ENCODE measurements at regions not wholly inside any gene's neighbourhood (a gene's known extent, or its start where the extent isn't known, plus 50 kb on each side); places are given as distances from the start of the nearest gene placed in this dataset.

DNA sequence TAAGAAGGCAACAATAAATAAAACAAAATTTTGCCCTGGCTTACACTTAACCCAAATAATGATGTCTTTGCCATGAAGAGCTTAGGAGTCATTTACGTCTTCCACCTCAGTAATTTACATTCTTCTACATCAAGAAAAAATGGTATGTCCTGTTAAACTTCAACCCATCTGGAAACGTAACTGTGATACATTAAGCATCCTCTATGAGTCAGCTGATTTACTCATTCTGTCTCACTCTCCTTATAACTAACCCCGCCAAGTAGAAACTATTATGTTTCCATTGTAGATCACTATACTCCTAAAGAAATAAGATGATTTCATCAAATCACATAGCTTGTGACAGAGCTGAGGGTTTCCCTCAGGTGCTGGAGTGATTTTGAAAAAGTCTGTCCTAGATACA is 330.7 kb downstream of the CDC14C start:
- no peak for DNase-seq

DNA sequence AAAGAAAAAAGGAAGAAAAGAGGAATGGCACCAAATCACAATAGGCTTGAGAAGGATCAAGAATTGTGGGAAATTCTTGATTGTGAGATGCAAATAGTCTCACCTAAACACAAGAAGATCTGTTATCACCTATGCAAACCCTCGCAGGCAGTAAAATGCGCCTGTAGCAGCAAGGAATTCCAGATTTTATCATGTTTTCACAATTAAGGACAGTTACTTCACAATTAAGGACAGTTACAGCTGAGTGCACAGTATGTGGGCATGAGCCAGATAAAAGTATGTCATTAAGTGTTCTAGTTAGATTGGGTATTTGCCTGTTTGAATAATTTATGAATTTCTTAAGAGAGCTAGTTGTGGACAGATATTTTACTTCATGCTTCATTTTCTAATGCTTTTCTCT is 336.2 kb downstream of the CDC14C start:
- no peak for DNase-seq

GRCh38 chr7:49261928-49262327 is 337.6 kb downstream of the CDC14C start:
- DNase-seq: no peak

GRCh38 chr7:49264530-49264929 is 340.2 kb downstream of the CDC14C start:
- no peak for DNase-seq

DNA sequence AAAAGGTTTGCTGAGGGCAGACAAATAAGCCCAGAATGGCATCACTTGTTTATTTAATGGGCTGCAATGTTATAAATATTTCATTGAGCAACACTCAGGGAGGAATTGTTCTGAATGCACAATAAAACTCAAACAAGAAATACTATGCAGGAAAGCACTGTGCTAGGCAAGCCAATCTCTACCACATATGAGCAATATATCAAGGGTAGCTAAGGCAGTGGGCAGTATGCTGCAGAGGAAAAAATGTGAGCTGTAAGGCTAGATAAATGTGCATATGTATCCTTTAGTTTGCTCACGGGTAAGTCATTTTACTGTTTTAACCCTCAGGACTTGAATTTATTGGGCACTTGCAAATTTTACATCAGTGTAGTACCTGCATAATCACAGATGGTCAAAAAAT is 349.6 kb downstream of the CDC14C start:
- DNase-seq: no peak

DNA sequence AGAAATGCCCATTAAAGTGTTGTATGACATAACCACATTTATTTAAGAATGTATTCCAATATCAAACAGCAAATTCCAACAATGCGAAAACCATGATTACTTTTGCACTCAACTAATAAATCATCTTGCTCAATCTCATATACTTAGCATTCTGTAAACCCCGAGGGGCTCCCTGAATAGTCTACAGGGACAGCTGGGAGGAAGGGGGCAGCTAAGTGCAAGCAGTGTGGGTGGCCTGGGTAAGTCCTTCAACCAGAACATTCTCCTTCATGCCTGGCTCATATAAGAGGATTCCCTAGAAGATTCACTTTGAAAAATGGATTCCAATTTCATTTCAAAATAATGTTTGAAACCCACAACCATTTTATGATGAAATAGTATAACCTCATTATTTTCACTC is 355.5 kb downstream of the CDC14C start:
- DNase-seq: no peak

DNA sequence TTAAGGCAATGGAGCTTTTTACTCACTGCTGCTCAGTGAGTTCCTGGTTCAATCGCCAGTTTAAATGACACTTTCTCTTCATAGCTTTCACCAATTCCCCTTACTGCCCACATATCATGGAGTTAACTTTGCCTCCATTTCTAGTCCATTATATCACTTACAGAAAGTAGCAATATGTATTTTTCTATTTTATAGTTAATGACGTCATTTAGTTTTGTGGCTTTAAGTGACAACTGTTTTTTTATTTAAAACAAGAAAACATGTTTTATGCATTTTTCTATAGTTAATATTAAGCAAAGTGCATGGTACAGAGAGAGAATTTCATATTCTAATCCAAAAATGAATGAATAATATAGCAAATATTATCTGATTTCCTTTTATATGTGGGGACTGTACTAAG is 363.3 kb downstream of the CDC14C start:
- DNase-seq: no peak

DNA sequence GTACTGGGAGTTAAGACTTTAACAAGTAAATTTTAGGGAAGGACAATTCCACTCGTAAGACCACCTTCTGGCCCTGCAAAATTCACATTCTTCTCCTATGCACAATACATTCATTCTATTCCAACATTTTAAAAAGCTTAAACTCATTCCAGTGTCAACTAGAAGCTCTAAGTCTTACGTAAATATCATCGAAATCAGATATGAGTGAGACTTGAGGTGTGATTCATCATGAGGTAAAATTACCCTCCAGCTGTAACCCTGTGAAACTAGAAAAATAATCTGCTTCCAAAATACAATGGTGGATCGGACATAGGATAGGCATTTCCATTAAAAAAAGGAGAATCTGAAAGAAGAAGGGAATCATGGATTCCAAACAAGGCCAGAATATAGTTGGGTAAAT is 370.3 kb downstream of the CDC14C start:
- no peak for DNase-seq

- no peak for DNase-seq
Measured at GRCh38 chr7:49295146-49295545, 370.8 kb downstream of the CDC14C start.

GRCh38 chr7:49297958-49298357 is 373.6 kb downstream of the CDC14C start:
- DNase-seq: no peak

- DNase-seq: no peak
Measured at GRCh38 chr7:49308787-49309186, 384.4 kb downstream of the CDC14C start.

GRCh38 chr7:49320083-49320482 is 395.7 kb downstream of the CDC14C start:
- no peak for DNase-seq

DNA sequence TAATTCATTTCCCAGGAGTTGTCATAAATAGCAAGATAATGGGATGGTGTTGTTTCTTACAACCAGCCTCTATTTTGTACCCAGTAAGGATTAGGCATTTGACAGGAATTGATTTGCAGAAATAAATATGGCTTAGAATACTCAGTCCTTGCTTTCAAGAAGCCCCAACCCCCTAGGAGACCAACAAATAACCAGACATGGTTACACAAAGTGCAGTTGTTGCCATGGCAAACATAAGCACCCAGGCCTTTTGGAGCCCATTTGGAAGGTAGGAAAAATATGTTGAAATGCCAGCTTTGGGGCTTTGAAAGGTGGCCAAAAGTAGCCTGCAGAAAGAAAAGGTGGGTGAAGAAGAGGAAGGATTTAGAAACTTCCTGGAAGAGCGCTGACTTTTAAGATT is 397.5 kb downstream of the CDC14C start:
- no peak for DNase-seq

- no peak for DNase-seq
Measured at GRCh38 chr7:49322476-49322875, 398.1 kb downstream of the CDC14C start.

- DNase-seq: no peak
Measured at GRCh38 chr7:49324040-49324439, 399.7 kb downstream of the CDC14C start.

DNA sequence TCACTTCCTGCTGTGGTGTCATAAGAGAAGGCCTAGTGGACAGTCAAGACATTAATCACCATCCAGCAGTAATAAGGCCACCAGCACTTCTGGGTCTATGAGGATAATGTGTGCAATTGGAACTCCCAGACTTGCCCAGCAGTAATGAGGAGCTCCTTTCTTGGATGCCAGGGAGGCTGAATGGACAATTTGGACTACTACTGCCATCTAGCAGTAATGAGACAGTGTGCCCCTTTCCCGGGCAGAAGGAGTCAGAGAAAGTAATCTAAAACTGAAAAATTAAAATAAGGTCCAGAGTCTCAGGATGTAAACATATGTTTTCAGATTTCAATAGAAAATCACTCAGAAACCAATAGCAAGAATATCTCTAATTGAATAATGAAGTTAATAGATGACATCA is 400.4 kb downstream of the CDC14C start:
- DNase-seq: no peak

DNA sequence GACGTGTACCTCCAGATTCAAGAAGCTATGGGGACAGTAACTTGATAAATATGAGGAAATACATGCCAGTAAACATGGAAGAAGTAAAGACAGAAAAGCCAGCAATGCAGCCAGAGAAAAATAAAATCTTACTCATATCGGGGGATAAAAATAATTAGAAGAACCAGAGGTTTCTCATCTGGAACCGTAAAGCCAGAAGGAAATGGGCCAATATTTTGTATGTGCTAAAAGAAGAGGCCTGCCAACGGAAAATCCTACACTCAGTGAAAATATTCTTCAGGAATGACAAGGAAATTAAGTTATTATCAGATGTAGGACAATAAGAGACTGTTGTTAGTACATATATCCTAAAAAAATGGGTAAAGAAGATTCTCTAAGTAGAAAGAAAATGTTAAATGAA is 401.2 kb downstream of the CDC14C start:
- no peak for DNase-seq

- no peak for DNase-seq
Measured at GRCh38 chr7:49327155-49327554, 402.8 kb downstream of the CDC14C start.

DNA sequence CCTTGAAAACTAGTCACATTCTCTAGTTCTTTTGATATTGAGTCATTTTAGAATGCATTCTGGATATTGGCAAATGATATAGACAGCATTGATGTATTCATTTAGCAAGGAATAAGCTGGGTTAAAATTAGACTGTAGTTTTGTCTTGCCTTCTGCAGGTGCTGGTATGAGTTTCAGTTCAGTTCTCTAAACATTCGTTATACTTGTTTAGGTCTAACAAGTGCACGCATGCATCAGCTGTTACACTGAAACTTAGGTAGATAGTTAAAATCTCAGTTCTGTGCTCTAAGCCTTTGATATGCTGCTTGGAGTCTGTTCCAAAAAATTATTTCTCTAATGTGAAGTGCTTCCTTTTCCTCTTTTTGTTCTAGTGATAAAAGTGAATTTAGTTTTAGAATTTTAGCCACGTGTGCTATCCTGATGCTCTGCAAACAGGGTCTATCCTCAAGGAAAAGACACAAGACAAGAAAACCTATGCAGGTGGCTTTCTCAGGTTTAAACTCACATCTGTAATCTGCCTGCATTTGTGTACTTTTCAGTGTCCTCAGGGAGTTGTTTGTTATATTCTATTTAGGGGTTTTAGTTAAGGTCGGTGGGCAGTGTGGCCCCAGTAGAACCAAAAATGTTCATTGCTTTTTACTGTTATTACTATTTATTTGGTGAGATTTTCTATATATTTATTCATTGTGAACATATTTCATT is 409.0 kb downstream of the CDC14C start:
- no peak for DNase-seq

DNA sequence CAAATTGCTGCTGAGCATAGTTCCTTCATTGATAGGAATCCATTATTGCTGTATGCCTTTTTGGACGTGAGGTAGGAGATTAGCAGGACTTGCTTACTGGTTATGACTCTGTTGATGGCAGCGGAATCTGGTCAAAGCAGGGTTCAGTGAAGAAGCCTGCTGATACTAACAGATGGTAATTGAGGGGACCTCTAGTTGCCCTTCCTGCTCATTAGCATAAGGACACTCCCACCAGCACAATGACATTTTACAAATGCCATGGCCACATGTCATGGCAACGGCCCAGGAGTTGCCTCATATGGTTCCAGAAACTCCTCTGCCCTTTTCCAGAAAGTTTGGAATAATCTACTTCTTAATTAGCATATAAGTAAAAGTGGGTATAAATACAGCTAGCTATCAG is 417.5 kb downstream of the CDC14C start:
- DNase-seq: no peak

DNA sequence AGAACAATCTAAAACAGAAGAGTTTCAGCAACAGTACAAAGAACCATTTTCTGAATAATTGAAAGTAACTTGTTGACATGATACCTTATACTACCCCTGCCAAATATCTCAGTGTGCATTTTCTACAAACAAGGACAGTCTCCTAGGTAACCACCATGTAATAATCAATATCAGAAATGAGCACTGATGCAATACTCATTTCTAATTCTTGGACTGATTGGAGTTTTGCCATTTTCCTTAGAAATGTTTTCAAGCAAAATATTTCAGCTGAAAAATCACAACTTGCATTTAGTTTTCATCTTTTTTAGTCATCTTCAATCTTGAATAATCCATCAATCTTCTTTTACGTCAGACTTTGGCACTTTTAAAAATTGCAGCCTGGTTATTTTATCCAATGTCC is 420.2 kb downstream of the CDC14C start:
- no peak for DNase-seq

- no peak for DNase-seq
Measured at GRCh38 chr7:49346195-49346899, 422.0 kb downstream of the CDC14C start.

DNA sequence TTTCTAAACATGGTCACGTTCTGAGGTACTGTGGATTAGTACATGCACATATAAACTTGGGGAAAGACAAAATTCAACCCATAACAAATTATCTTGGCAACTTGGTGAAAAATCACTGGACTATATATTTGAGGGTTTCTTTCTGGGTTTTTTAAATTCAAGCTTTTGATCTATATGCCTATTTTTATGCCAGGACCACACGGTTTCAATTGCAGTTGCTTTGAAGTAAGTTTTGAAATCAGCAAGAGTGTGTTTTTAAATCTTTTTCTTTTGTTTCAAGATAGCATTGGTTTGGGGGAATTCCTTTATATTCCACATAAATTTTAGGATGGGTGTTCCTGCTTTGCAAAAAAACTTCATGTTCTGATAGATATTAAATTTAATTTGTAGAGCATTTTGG is 406.4 kb upstream of the VWC2 start:
- no peak for DNase-seq

DNA sequence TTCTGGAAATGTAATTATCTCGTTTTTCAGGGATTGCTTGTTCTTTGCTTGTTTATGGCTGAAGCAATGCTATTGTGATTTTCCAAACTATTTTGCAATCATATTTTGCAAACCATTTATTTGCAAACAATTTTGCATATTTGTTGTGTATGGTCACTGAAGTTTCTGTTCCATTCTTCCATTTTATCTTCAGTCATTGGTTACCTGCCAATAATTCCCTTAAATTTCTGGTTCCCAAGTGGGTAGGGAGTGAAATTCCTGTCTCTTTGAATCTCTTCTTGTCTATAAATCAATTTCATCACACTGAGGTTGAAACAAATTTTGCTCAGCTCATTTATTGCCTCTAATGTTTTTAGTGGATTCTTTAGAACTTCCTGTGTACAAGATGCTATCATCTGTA is 401.7 kb upstream of the VWC2 start:
- no peak for DNase-seq

DNA sequence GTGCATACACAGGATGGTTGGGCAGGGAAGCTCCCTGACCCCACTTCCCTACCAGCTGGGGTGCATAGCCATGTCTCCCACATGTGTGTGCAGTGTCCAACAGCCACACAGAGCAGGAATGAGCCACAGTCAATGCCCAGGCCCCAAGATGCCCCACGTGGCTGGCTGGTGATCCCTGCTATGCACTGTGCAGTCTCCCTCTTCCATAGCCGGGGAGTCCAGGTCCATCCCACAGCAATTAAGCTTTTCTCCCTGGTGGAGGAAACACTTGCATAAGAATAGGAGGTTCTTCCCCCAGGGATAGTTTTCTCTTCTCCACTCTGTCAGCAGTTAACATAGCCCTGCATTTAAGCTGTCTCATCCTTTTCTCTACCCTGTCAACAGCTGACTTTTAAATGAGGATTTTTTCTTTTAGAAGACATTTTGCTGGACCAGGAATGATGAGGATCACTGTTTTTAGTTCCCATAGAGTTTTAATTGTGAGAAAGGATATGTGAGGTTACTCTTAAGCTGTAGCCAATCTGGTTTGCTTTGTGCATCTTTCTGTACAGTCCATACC is 396.5 kb upstream of the VWC2 start:
- DNase-seq: no peak

Data from NCI-H1092 treated with DMSO at 0.1 percent for 48 hours (cell line).